Transverse colon (tissue), 4 donors: ENCODE measurements at regions not wholly inside any gene's neighbourhood (a gene's known extent, or its start where the extent isn't known, plus 50 kb on each side); places are given as distances from the start of the nearest gene placed in this dataset.

Experiments
- DNase-seq: peaks from one replicate; pipeline ENCODE4 v3.0.0-alpha.2; 2019
- H3K27ac ChIP-seq, 4 donors: fragments of 200-600 bp; sonication (generic); 2 replicates each; pipeline ENCODE4 v1.5.1; 2016 to 2018; ENCODE audit warnings: inconsistent platforms in 4 of 4
- H3K27me3 ChIP-seq: fragments of 200-600 bp; sonication (generic); 2 replicates; pipeline ENCODE4 v1.5.1; 2017; ENCODE audit warnings: inconsistent platforms
- H3K36me3 ChIP-seq, 4 donors: fragments of 200-600 bp; sonication (generic); 2 replicates each; pipeline ENCODE4 v1.5.1; 2017 to 2019; ENCODE audit warnings: inconsistent platforms in 4 of 4
- H3K4me1 ChIP-seq, 4 donors: fragments of 200-600 bp; sonication (generic); 2 replicates each; pipeline ENCODE4 v1.5.1; 2017 to 2020; ENCODE audit warnings: inconsistent platforms in 4 of 4
- H3K4me3 ChIP-seq, 4 donors: fragments of 200-600 bp; sonication (generic); 1 replicate in 1 of 4; 2 replicates in 3 of 4; pipeline versions ENCODE4 v1.5.1 to v1.6.1; 2017 to 2019; ENCODE audit warnings: inconsistent platforms in 4 of 4
- H3K9me3 ChIP-seq, 2 donors: fragments of 200-600 bp; sonication (generic); 2 replicates each; pipeline ENCODE4 v1.5.1; 2017 to 2019; ENCODE audit warnings: inconsistent platforms in 2 of 2
- EP300 ChIP-seq: sonication (generic); formaldehyde crosslinking; IDR thresholded peaks from one replicate; pipeline ENCODE4 v1.6.1; 2017; ENCODE audit warnings: antibody characterized with exemption, low read depth
- POLR2A ChIP-seq: fragments of 450-650 bp; IDR thresholded peaks from one replicate; pipeline ENCODE4 v1.6.1; 2016; ENCODE audit warnings: antibody characterized with exemption, mild to moderate bottlenecking, moderate library complexity
- POLR2AphosphoS5 ChIP-seq, 3 donors: sonication (generic); formaldehyde crosslinking; IDR thresholded peaks; one replicate each; pipeline ENCODE4 v1.6.1; 2016; ENCODE audit warnings: antibody characterized with exemption in 3 of 3
- WGBS, 2 donors: methylation state at CpG; one replicate each; pipeline ENCODE4 v1.1.5; 2018; ENCODE audit warnings: low coverage in 1 of 2; 5-methylcytosine and 5-hydroxymethylcytosine counted together
- in situ Hi-C, 4 donors: fragments of 200-750 bp; cut with MboI; loops; one replicate each; pipeline versions ENCODE4 v1.15.0 to v1.15.1; 2017; ENCODE audit warnings: low sequenced_read_pairs in 3 of 4, low pct_ligation_motif_present in 1 of 4, low pct_unique_long_range_greater_than_20kb in 1 of 4
- intact Hi-C: fragments of 100-400 bp; cut with DNase I; formaldehyde crosslinking; loops from one replicate; pipeline ENCODE4 v1.15.1; 2023; ENCODE audit warnings: low total_unique reads
- TF ChIP-seq, protein P1 (sequence below), 5 experiments: fragments of 200-600 bp in 3 of 5; fragments of 450-650 bp in 2 of 5; sonication (generic) in 3 of 5; IDR thresholded peaks; 1 replicate in 2 of 5; 2 replicates in 3 of 5; pipeline ENCODE4 v1.5.1; 2016 to 2017; ENCODE audit warnings: antibody characterized with exemption in 5 of 5, inconsistent platforms in 3 of 5, mild to moderate bottlenecking in 2 of 5, moderate library complexity in 1 of 5

DNA sequence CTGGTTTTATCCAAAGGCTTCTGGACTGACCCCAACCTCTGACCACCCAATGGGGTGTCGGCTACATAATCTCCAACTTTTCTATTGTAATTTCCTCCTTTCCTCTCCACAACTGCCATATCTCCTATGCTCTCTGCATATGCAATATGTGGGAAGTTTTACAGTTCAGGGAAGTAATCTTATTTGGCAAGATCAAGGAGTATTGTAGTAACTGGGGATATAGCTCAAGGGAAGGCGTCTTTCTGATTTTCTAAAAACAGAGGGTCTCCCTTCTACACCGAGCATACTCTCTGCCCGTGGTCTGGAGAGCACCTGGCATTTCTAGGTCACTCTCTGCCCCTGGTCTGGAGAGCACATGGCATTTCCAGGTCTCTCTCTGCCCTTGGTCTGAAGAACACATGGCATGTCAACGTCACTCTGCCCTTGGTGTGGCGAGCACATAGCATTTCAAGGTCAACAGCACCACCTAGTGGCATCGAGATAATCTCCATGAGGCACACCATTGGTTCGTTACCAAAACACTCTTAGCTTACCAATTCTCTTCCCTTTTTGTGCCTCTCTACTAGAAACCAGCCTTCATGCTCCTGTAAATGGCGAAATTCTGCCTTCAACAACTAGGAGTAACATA is 616.4 kb upstream of the NUDT12 start:
- peak; percentile 34 for DNase-seq
- TF ChIP-seq POLR2A: no peak
- no peak for TF ChIP-seq EP300
- TF ChIP-seq POLR2AphosphoS5 (IDR thresholded peaks at IDR 0.05): no peak
- TF ChIP-seq, protein P1, sequence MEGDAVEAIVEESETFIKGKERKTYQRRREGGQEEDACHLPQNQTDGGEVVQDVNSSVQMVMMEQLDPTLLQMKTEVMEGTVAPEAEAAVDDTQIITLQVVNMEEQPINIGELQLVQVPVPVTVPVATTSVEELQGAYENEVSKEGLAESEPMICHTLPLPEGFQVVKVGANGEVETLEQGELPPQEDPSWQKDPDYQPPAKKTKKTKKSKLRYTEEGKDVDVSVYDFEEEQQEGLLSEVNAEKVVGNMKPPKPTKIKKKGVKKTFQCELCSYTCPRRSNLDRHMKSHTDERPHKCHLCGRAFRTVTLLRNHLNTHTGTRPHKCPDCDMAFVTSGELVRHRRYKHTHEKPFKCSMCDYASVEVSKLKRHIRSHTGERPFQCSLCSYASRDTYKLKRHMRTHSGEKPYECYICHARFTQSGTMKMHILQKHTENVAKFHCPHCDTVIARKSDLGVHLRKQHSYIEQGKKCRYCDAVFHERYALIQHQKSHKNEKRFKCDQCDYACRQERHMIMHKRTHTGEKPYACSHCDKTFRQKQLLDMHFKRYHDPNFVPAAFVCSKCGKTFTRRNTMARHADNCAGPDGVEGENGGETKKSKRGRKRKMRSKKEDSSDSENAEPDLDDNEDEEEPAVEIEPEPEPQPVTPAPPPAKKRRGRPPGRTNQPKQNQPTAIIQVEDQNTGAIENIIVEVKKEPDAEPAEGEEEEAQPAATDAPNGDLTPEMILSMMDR (IDR thresholded peaks at IDR 0.05): peak; percentile 24 to 58 (median 43)
- Histone ChIP-seq H3K27me3 (no peaks in the 10 kb centered on the region), H3K4me3 (no peak overlapping the region), H3K36me3 (no peaks in the 10 kb centered on the region), H3K9me3 (peaks cover 9 to 13% of the 10 kb centered on the region in 2 donors), H3K4me1 (no peaks in the 10 kb centered on the region), H3K27ac (no peak overlapping the region)
- 65 to 74% methylated on average over 7 to 9 of the region's 9 CpGs for WGBS, 2 donors
- intact Hi-C loops (no loop called here), in situ Hi-C loops (loop anchor here in 1 of 4 donors (25.0 kb wide), 1 partner anchor 592 kb away; no protein-coding TSS in a partner anchor)

DNA sequence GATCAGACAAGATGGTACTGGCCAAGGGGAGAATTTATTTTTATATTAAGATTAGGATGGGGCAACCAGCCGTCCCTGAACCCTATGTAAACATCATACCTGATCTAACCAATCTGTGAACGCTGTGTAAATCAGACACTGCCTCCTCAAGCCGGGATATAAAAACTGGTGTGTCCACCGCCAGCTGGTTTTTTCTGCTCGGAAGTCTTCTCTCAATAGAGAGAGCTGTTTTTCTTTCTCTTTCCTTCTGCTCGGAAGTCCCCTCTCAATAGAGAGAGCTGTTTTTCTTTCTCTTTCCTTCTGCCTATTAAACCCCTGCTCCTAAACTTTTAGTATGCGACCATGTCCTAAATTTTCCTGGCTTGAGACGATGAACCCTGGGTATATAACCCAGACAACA is 615.5 kb upstream of the NUDT12 start:
- 88 to 89% methylated on average over 8 of the region's 8 CpGs for WGBS, 2 donors
- in situ Hi-C loops: loop anchor here in 1 of 4 donors (25.0 kb wide), 1 partner anchor 591 kb away; no protein-coding TSS in a partner anchor
- TF ChIP-seq POLR2AphosphoS5 (IDR thresholded peaks at IDR 0.05) (no peak), EP300 (no peak), POLR2A (no peak)
- TF ChIP-seq, protein P1 (IDR thresholded peaks at IDR 0.05): no peak
- Histone ChIP-seq H3K4me3 (no peak overlapping the region), H3K9me3 (peaks cover 9 to 13% of the 10 kb centered on the region in 2 donors), H3K36me3 (no peaks in the 10 kb centered on the region), H3K27me3 (no peaks in the 10 kb centered on the region), H3K4me1 (no peaks in the 10 kb centered on the region), H3K27ac (no peak overlapping the region)
- DNase-seq: no peak
- intact Hi-C loops: no loop called here

DNA sequence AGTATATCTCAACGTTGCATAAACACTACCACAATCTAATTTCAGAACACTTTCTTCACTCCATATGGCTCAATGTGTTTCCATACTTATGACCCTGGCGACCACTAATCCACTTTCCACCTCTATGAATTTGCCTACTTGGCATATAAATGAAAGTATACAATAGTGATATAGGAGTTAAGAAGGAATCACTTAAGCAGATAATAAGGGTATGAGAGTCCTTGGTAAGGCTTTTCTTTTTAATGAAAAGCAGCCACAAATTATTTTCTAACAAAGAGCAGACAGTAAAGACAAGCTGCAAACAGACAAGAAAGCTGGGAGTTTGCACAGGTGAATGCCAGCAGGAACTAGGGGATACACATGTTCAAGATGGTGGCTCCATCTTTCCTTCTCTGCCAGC is 615.1 kb upstream of the NUDT12 start:
- H3K36me3 ChIP-seq: no peaks in the 10 kb centered on the region
- no peak for DNase-seq
- 81 to 92% methylated on average over 2 of the region's 2 CpGs for WGBS, 2 donors
- no peak overlapping the region for H3K27ac ChIP-seq
- H3K27me3 ChIP-seq: no peaks in the 10 kb centered on the region
- TF ChIP-seq POLR2AphosphoS5 (IDR thresholded peaks at IDR 0.05): no peak
- no peak for TF ChIP-seq POLR2A
- TF ChIP-seq EP300: no peak
- TF ChIP-seq, protein P1 (IDR thresholded peaks at IDR 0.05): no peak
- H3K4me3 ChIP-seq: no peak overlapping the region
- intact Hi-C loops: no loop called here
- in situ Hi-C loops: loop anchor here in 1 of 4 donors (25.0 kb wide), 1 partner anchor 590 kb away; no protein-coding TSS in a partner anchor
- H3K4me1 ChIP-seq: no peaks in the 10 kb centered on the region
- H3K9me3 ChIP-seq: peaks cover 9 to 13% of the 10 kb centered on the region in 2 donors

DNA sequence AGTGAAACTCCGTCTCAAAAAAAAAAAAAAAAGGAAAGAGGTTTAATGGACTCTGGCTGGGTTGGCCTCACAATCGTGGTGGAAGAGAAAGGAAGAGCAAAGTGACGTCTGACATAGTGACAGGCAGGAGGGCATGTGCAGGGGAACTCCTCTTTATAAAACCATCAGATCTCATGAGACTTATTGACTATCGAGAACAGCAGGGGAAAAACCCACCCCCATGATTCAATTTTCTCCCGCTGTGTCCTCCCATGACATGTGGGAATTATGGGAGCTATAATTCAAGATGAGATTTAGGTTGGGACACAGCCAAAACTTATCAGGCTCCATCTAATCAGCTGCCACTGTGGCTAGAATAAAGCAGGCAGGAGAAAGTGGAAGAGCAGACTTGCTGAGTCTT is 610.4 kb upstream of the NUDT12 start:
- DNase-seq: no peak
- no peaks in the 10 kb centered on the region for H3K27me3 ChIP-seq
- intact Hi-C loops: no loop called here
- H3K36me3 ChIP-seq: no peaks in the 10 kb centered on the region
- no peak overlapping the region for H3K27ac ChIP-seq
- no peak overlapping the region for H3K4me3 ChIP-seq
- TF ChIP-seq POLR2AphosphoS5 (IDR thresholded peaks at IDR 0.05): no peak
- TF ChIP-seq, protein P1 (IDR thresholded peaks at IDR 0.05): no peak
- no peak for TF ChIP-seq EP300
- TF ChIP-seq POLR2A: no peak
- H3K9me3 ChIP-seq: no peaks in the 10 kb centered on the region
- no peaks in the 10 kb centered on the region for H3K4me1 ChIP-seq
- in situ Hi-C loops: no loop called here
- 70 to 94% methylated on average over 4 to 5 of the region's 5 CpGs for WGBS, 2 donors
